ENCODE measurements at regions not wholly inside any gene's neighbourhood (a gene's known extent, or its start where the extent isn't known, plus 50 kb on each side); places are given as distances from the start of the nearest gene placed in this dataset.

DNA sequence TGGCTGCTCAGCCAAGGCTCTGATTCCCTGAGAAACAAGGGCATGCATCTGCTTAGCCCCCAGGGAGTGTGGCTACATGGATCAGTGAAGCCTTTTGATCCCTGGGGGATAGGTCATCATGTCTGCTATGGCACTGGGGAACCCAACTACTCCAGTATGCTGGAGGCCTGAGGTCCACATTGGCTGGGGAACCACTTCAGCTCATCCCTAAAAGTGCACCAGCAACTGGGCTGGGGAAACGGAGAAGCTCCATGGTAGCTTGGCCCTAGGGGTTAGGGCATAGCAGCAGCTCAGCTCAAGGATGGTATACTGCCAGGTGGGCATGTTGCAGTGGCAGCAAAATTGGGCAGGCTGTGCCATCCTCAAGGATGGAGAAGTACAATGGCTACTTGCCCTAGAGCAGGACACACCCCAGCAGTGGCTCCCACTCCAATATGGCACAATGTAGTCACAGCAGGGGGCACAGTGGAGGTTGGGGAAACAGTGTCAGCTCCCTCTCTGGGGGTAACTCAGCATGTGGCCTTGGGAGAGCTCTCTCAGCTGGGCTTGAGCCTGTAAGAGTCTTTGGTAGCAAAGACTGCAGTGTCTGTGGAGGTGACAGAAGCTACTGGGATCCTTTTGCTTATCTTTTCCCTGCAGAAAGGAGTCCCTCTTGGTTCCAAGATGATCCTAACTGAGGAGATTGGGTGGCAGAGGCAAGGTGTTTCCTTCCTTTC is 111.5 kb upstream of the FSTL4 start:
- no peak for TF ChIP-seq ZFX (IDR thresholded peaks at IDR 0.05)
- TF ChIP-seq, protein P1, sequence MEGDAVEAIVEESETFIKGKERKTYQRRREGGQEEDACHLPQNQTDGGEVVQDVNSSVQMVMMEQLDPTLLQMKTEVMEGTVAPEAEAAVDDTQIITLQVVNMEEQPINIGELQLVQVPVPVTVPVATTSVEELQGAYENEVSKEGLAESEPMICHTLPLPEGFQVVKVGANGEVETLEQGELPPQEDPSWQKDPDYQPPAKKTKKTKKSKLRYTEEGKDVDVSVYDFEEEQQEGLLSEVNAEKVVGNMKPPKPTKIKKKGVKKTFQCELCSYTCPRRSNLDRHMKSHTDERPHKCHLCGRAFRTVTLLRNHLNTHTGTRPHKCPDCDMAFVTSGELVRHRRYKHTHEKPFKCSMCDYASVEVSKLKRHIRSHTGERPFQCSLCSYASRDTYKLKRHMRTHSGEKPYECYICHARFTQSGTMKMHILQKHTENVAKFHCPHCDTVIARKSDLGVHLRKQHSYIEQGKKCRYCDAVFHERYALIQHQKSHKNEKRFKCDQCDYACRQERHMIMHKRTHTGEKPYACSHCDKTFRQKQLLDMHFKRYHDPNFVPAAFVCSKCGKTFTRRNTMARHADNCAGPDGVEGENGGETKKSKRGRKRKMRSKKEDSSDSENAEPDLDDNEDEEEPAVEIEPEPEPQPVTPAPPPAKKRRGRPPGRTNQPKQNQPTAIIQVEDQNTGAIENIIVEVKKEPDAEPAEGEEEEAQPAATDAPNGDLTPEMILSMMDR (conservative IDR thresholded peaks at IDR 0.05): no peak
- H3K27ac ChIP-seq: no peak overlapping the region

DNA sequence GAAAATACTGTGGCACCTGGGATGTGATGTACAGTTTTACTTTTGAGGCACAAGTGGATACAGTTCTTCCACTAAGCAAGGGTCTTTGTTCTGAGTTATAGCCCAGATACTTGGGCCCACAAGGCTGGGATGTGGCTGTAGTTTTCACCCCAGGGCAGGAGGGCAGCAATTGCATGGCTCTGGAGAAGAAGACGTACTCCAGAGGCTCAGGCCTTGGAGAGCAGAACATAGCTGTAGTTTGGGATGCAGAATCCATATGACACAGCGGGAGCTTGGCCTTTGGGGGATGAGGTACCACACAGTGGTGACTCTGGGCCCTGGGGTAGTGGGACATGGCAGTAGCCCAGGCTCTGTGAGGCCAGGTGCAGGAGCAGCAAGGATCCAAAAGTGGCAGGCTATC is 110.8 kb upstream of the FSTL4 start:
- no peak overlapping the region for H3K27ac ChIP-seq
- TF ChIP-seq, protein P1 (conservative IDR thresholded peaks at IDR 0.05): no peak
- no peak for TF ChIP-seq ZFX (IDR thresholded peaks at IDR 0.05)

DNA sequence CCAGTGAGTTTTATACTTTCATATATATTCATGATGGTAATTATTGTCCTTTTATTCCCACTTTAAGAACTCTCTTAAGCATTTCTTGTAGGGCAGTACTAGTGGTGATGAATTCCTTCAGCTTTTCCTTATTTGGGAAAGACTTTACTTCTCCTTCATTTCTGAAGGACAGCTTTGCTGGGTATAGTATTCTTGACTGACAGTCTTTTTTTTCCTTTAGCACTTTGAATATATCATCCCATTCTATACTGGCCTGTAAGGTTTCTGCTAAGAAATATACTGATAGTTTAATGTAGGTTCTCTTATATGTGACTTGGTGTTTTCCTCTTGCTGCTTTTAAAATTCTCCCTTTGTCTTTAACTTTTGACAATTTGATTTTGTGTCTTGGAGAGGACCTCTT is 109.0 kb upstream of the FSTL4 start:
- TF ChIP-seq, protein P1 (conservative IDR thresholded peaks at IDR 0.05): no peak
- no peak for TF ChIP-seq ZFX (IDR thresholded peaks at IDR 0.05)
- no peak overlapping the region for H3K27ac ChIP-seq

DNA sequence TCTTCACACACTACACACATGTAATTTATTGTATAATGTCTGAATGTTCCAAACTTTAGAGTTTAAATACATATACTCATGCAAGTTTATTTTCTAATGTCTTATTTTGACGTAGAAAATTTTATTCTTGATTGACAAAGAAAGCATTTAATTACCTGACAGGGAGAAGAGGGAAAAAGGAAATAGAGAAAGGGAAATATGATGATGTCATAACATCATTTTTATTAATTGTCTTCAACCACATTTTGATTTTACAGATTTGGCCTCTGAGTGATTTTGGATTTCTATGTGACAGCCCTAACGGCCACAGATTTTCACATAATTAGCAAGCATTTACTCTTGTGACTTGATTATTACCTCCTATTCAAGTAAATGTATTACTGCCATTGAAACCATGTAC is 106.1 kb upstream of the FSTL4 start:
- H3K27ac ChIP-seq: no peak overlapping the region
- no peak for TF ChIP-seq ZFX (IDR thresholded peaks at IDR 0.05)
- TF ChIP-seq, protein P1 (conservative IDR thresholded peaks at IDR 0.05): no peak

DNA sequence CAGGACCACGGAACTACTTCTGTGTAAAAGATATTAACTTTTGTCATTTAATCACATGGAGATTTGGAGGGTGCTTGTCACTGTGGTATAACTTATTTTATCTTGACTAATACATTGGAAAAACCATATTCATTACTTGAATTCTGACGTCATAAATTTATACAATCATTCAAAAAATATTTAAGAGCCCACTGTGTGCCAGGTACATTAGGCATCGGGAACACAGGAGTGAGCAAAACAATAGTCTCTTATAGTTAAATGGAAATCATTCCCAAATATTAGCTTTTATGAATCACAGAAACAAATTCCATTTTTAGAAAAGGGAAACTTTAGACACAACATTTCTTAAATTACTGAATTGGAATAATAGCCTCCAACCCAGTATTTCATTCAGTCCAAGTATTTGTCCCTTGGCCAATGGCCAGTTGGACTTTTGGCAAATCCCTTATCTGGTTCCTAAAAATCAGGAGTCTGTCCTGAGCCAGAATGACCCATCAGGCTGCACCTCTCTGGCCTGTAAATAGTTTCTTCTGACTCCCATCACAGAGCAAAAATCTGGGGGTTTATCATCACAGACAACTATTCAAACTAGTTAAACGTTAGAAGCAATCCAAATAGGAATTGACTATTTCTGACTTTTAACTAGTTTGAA is 104.3 kb upstream of the FSTL4 start:
- TF ChIP-seq ZFX (IDR thresholded peaks at IDR 0.05): no peak
- TF ChIP-seq, protein P1 (conservative IDR thresholded peaks at IDR 0.05): no peak
- no peak overlapping the region for H3K27ac ChIP-seq

DNA sequence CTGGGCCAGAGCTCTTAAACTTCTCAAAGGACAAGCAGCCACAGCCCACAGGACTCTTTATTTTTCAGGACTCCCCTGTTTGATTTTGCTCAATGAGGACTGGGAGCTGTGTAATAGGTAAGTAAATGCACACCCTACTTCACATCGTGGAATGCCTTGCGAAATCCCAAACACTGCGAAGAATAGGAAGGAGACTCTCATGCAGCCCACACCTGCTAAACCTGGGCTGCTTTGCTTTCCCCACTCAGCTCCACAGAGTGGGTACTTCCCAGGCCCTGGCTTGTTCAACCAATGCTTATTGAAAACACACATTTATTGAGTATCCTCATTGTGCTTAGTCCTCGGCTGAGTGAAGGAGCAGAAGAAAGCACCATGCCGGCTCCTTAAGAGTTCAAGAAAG is 103.3 kb upstream of the FSTL4 start:
- TF ChIP-seq, protein P1 (conservative IDR thresholded peaks at IDR 0.05): no peak
- TF ChIP-seq ZFX (IDR thresholded peaks at IDR 0.05): no peak
- H3K27ac ChIP-seq: no peak overlapping the region

DNA sequence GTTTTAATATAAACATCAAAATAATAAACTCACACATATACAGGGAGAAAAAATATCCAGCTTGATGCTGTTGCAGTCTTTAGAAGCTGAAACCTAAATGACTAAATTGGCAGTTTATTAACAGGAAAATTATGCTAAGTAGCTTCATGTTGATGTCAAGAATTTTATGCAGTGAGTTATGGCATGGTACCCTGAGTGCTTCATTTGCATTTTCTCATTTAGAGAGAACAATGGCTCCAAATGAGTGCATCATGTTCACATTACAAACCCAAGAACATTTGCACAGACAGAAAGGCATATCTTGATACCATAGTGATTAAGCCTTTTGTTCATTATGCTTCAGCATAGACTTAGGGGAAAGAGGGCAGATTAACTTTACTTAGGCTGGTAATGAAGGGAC is 102.9 kb upstream of the FSTL4 start:
- TF ChIP-seq ZFX (IDR thresholded peaks at IDR 0.05): no peak
- TF ChIP-seq, protein P1 (conservative IDR thresholded peaks at IDR 0.05): no peak
- no peak overlapping the region for H3K27ac ChIP-seq
